NCI-H2081 (cell line): ENCODE measurements at regions not wholly inside any gene's neighbourhood (a gene's known extent, or its start where the extent isn't known, plus 50 kb on each side); places are given as distances from the start of the nearest gene placed in this dataset.

ENCODE experiments used
- DNase-seq, 2 experiments: peaks; one replicate each; lab custom pipeline; 2025; lab: John Stamatoyannopoulos, UW

GRCh38 chr13:40252241-40252640, 414.2 kb downstream of the FOXO1 start:
- DNase-seq, result no peak

GRCh38 chr13:40252676-40253075, 413.8 kb downstream of the FOXO1 start:
- no peak for DNase-seq

GRCh38 chr13:40254394-40254793, 412.0 kb downstream of the FOXO1 start:
- DNase-seq, result no peak

- DNase-seq, result no peak
Observed at GRCh38 chr13:40255551-40255950, 410.9 kb downstream of the FOXO1 start.

- DNase-seq, result no peak
Observed at GRCh38 chr13:40259899-40260298, 406.5 kb downstream of the FOXO1 start.

- DNase-seq, result no peak
Observed at GRCh38 chr13:40261336-40261735, 405.1 kb downstream of the FOXO1 start.

- no peak for DNase-seq
Observed at GRCh38 chr13:40261947-40262346, 404.5 kb downstream of the FOXO1 start.

GRCh38 chr13:40269086-40269485, 397.4 kb downstream of the FOXO1 start:
- DNase-seq, result no peak

GRCh38 chr13:40270726-40271125, 395.7 kb downstream of the FOXO1 start:
- no peak for DNase-seq

- DNase-seq, result no peak
Observed at GRCh38 chr13:40271271-40271885, 395.1 kb downstream of the FOXO1 start.

GRCh38 chr13:40271931-40272775, 394.3 kb downstream of the FOXO1 start:
- no peak for DNase-seq

- DNase-seq, result no peak
Observed at GRCh38 chr13:40272776-40273139, 393.7 kb downstream of the FOXO1 start.

- no peak for DNase-seq
Observed at GRCh38 chr13:40273253-40274025, 393.0 kb downstream of the FOXO1 start.

- DNase-seq, result no peak
Observed at GRCh38 chr13:40274103-40274502, 392.3 kb downstream of the FOXO1 start.

GRCh38 chr13:40275155-40275554, 391.3 kb downstream of the FOXO1 start:
- DNase-seq, result no peak

GRCh38 chr13:40275636-40276035, 390.8 kb downstream of the FOXO1 start:
- no peak for DNase-seq

- no peak for DNase-seq
Observed at GRCh38 chr13:40283666-40284065, 382.8 kb downstream of the FOXO1 start.

- DNase-seq, result no peak
Observed at GRCh38 chr13:40285634-40286033, 380.8 kb downstream of the FOXO1 start.

GRCh38 chr13:40287428-40287827, 379.0 kb downstream of the FOXO1 start:
- no peak for DNase-seq

- no peak for DNase-seq
Observed at GRCh38 chr13:40288259-40288658, 378.2 kb downstream of the FOXO1 start.

GRCh38 chr13:40290758-40291157, 375.7 kb downstream of the FOXO1 start:
- DNase-seq, result no peak

- DNase-seq, result no peak
Observed at GRCh38 chr13:40292108-40292507, 374.3 kb downstream of the FOXO1 start.

GRCh38 chr13:40292536-40292935, 373.9 kb downstream of the FOXO1 start:
- DNase-seq, result no peak
